ENCODE measurements at regions not wholly inside any gene's neighbourhood (a gene's known extent, or its start where the extent isn't known, plus 50 kb on each side); places are given as distances from the start of the nearest gene placed in this dataset.
"Not testable (repeated sequence)": the region's sequence is repeated elsewhere in the genome, so short reads cannot be mapped to it uniquely, and the experiment has no call there.

- not testable (repeated sequence) for DNase-seq (ENCODE audit: low read depth in 2 of 2)
Measured at GRCh38 chr12:8282181-8282580, 54.8 kb upstream of the FAM90A1 start.

GRCh38 chr12:8285681-8286080, 58.3 kb upstream of the FAM90A1 start:
- not testable (repeated sequence) for DNase-seq (ENCODE audit: low read depth in 2 of 2)

- DNase-seq (ENCODE audit: low read depth in 2 of 2) = not testable (repeated sequence)
Measured at GRCh38 chr12:8291764-8292163, 64.3 kb upstream of the FAM90A1 start.

- not testable (repeated sequence) for DNase-seq (ENCODE audit: low read depth in 2 of 2)
Measured at GRCh38 chr12:8294662-8295061, 67.2 kb upstream of the FAM90A1 start.

- not testable (repeated sequence) for DNase-seq (ENCODE audit: low read depth in 2 of 2)
Measured at GRCh38 chr12:8308611-8309010, 81.2 kb upstream of the FAM90A1 start.

- DNase-seq (ENCODE audit: low read depth in 2 of 2) = not testable (repeated sequence)
Measured at GRCh38 chr12:8315997-8316396, 88.6 kb upstream of the FAM90A1 start.

- DNase-seq (ENCODE audit: low read depth in 2 of 2) = not testable (repeated sequence)
Measured at GRCh38 chr12:8317675-8318074, 90.3 kb upstream of the FAM90A1 start.

- DNase-seq (ENCODE audit: low read depth in 2 of 2) = not testable (repeated sequence)
Measured at GRCh38 chr12:8320251-8320730, 92.9 kb upstream of the FAM90A1 start.

- not testable (repeated sequence) for DNase-seq (ENCODE audit: low read depth in 2 of 2)
Measured at GRCh38 chr12:8320791-8321370, 93.5 kb upstream of the FAM90A1 start.

GRCh38 chr12:8325145-8325839, 97.9 kb upstream of the FAM90A1 start:
- DNase-seq (ENCODE audit: low read depth in 2 of 2) = not testable (repeated sequence)

GRCh38 chr12:8328835-8329234, 101.4 kb upstream of the FAM90A1 start:
- DNase-seq (ENCODE audit: low read depth in 2 of 2) = not testable (repeated sequence)

GRCh38 chr12:8332373-8332772, 105.0 kb upstream of the FAM90A1 start:
- DNase-seq (ENCODE audit: low read depth in 2 of 2) = not testable (repeated sequence)

- DNase-seq (ENCODE audit: low read depth in 2 of 2) = not testable (repeated sequence)
Measured at GRCh38 chr12:8351073-8351472, 104.7 kb upstream of the CLEC6A start.

GRCh38 chr12:8354741-8355140, 101.0 kb upstream of the CLEC6A start:
- DNase-seq (ENCODE audit: low read depth in 2 of 2) = not testable (repeated sequence)

GRCh38 chr12:8355531-8355930, 100.2 kb upstream of the CLEC6A start:
- DNase-seq (ENCODE audit: low read depth in 2 of 2) = not testable (repeated sequence)

- DNase-seq (ENCODE audit: low read depth in 2 of 2) = not testable (repeated sequence)
Measured at GRCh38 chr12:8373744-8374143, 82.0 kb upstream of the CLEC6A start.

- DNase-seq (ENCODE audit: low read depth in 2 of 2) = not testable (repeated sequence)
Measured at GRCh38 chr12:8375122-8375521, 80.6 kb upstream of the CLEC6A start.

- DNase-seq (ENCODE audit: low read depth in 2 of 2) = not testable (repeated sequence)
Measured at GRCh38 chr12:8377756-8378155, 78.0 kb upstream of the CLEC6A start.

GRCh38 chr12:8382556-8382955, 73.2 kb upstream of the CLEC6A start:
- DNase-seq (ENCODE audit: low read depth in 2 of 2) = not testable (repeated sequence)

GRCh38 chr12:8384686-8385085, 71.1 kb upstream of the CLEC6A start:
- DNase-seq (ENCODE audit: low read depth in 2 of 2) = not testable (repeated sequence)

GRCh38 chr12:8385431-8385830, 70.3 kb upstream of the CLEC6A start:
- not testable (repeated sequence) for DNase-seq (ENCODE audit: low read depth in 2 of 2)

GRCh38 chr12:8386661-8387060, 69.1 kb upstream of the CLEC6A start:
- not testable (repeated sequence) for DNase-seq (ENCODE audit: low read depth in 2 of 2)

GRCh38 chr12:8389296-8389695, 66.5 kb upstream of the CLEC6A start:
- DNase-seq (ENCODE audit: low read depth in 2 of 2) = not testable (repeated sequence)
